Activated CD8-positive, alpha-beta memory T cell treated with anti-CD3 and anti-CD28 coated beads, Interleukin-2, amount 10 ng/mL, durations not matched to agents 7 days and 5 days (primary cell): ENCODE measurements at regions not wholly inside any gene's neighbourhood (a gene's known extent, or its start where the extent isn't known, plus 50 kb on each side); places are given as distances from the start of the nearest gene placed in this dataset.

Experiments used
- ATAC-seq: fragments of 150-1000 bp; cut with Tn5 transposase; one replicate; pipeline ENCODE4 v1.10.0; 2021; ENCODE audit warnings: moderate library complexity
- CTCF ChIA-PET: fragments of 350-600 bp; sonication (Branson Sonifier 250); formaldehyde crosslinking; loops from one replicate; lab custom pipeline; 2021; ENCODE audit warnings: antibody characterized with exemption; lab: Charles Lee
- DNase-seq: peaks from one replicate; pipeline ENCODE4 v3.0.0-alpha.2; 2020
- H3K27ac Mint-ChIP-seq: one replicate; pipeline ENCODE4 v1.8.0; 2021; ENCODE audit warnings: mild to moderate bottlenecking, mixed read lengths
- H3K27me3 Mint-ChIP-seq: one replicate; pipeline ENCODE4 v1.8.0; 2021; ENCODE audit warnings: mixed read lengths
- H3K36me3 Mint-ChIP-seq: one replicate; pipeline ENCODE4 v1.8.0; 2021; ENCODE audit warnings: mild to moderate bottlenecking, mixed read lengths
- H3K4me1 Mint-ChIP-seq: one replicate; pipeline ENCODE4 v1.8.0; 2021; ENCODE audit warnings: mixed read lengths
- H3K4me3 Mint-ChIP-seq: one replicate; pipeline ENCODE4 v1.8.0; 2021; ENCODE audit warnings: mild to moderate bottlenecking, moderate library complexity, mixed read lengths
- H3K9me3 Mint-ChIP-seq: one replicate; pipeline ENCODE4 v1.8.0; 2022; ENCODE audit warnings: low read depth, mixed read lengths

DNA sequence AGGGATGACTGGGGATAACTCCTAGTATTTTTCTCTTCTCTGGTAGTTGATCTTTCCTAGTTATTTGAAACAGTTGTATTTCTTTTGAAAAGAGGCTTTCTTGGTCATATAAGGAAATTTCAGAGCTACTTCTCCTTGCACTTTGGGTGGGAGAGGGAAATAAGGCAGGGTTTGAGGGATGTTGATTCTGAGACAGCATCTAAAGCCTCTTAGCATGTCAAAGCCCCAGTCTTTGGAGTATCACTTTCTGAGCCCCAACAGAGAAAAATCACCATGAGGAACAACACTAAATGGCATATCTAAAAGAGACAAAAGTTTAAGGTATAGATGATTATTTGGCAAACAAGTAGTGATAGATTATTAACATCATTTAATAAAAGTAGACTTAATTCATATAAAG is 688.1 kb downstream of the TRAM1L1 start:
- Mint-ChIP-seq H3K9me3 (no peaks in the 10 kb centered on the region), H3K27ac (no peak overlapping the region)
- ATAC-seq, result no peak

GRCh38 chr4:116395408-116395807 is 690.0 kb downstream of the TRAM1L1 start:
- H3K27ac Mint-ChIP-seq, result no peak overlapping the region
- H3K4me3 Mint-ChIP-seq, result no peak overlapping the region
- DNase-seq (no peak), ATAC-seq (no peak)
- H3K9me3 Mint-ChIP-seq, result no peaks in the 10 kb centered on the region
- no peaks in the 10 kb centered on the region for H3K27me3 Mint-ChIP-seq
- CTCF ChIA-PET, result no interaction called here
- H3K4me1 Mint-ChIP-seq, result no peaks in the 10 kb centered on the region
- no peaks in the 10 kb centered on the region for H3K36me3 Mint-ChIP-seq

More for the DNA sequence above, 688.1 kb downstream of the TRAM1L1 start:
- Mint-ChIP-seq H3K27me3 (no peaks in the 10 kb centered on the region), H3K4me1 (no peaks in the 10 kb centered on the region), H3K36me3 (no peaks in the 10 kb centered on the region), H3K4me3 (no peak overlapping the region)
- no peak for DNase-seq
- CTCF ChIA-PET, result no interaction called here

DNA sequence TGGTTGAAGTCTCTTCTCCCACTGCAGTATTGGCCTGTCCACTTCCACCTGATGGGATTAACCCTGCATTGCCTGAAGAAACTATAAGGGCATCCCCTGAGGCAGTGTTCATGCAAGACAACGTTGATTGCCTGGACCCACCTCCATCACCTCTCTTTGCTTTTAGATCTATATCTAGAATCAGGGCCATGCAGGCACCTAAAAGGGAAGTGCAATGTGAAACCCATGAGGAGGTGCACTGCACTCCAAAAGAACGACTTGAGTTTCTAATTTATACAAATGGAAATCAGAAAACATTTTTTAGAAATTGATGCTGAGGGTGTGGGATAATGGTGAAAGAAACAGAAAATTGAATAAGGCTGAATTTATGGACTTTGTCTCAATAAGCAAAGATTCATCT is 694.4 kb downstream of the TRAM1L1 start:
- Mint-ChIP-seq H3K4me3 (no peak overlapping the region), H3K9me3 (no peaks in the 10 kb centered on the region), H3K4me1 (no peaks in the 10 kb centered on the region), H3K27ac (no peak overlapping the region), H3K36me3 (no peaks in the 10 kb centered on the region), H3K27me3 (no peaks in the 10 kb centered on the region)
- CTCF ChIA-PET, result no interaction called here
- DNase-seq, result no peak
- no peak for ATAC-seq

DNA sequence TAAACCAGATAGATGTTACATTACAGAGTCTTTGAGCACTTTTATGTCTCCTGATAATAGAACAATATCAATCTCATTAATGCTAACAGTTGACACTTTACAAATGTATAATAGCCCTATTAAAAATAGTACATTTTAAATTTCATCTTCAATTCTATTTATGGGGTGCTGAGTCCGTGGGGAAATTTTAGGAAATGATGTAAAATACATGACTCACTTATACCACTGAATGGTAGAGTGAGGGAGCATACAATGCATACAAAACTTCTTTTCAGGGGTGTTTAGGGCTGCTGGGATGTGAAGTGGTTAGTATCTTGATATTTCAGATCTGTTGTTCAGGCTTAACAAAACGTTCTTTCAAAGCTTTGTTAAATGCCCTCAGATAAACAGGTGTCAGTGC is 696.2 kb downstream of the TRAM1L1 start:
- Mint-ChIP-seq H3K27ac (no peak overlapping the region), H3K4me3 (no peak overlapping the region), H3K27me3 (no peaks in the 10 kb centered on the region), H3K9me3 (no peaks in the 10 kb centered on the region), H3K36me3 (no peaks in the 10 kb centered on the region), H3K4me1 (no peaks in the 10 kb centered on the region)
- no peak for DNase-seq
- CTCF ChIA-PET, result no interaction called here
- ATAC-seq, result no peak

DNA sequence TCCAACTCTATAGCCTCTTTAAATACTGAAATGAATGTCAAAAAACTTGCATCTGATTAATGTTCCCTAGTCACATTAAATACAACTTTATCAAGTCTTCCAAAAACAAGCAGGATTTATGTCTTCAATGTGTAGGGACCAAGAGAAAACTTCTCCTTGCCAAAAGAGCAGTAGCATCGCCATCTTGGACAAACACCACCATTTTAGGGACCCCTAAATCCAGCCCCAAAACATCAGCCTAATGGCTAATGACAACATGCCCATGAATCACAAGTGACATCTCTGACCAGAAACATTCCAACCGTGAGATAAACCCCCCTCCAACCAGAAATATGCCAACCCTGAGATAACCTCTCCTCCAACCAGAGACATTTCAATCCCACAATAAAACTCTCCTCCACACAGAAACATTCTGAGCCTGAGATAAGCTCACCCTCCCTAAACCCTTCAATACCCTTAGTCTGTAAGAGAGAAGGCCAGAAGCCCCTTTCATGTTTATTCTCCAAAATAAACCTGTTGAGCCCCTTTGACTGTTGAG is 697.4 kb downstream of the TRAM1L1 start:
- Mint-ChIP-seq H3K9me3 (no peaks in the 10 kb centered on the region), H3K4me3 (no peak overlapping the region), H3K4me1 (no peaks in the 10 kb centered on the region), H3K36me3 (no peaks in the 10 kb centered on the region), H3K27ac (no peak overlapping the region), H3K27me3 (no peaks in the 10 kb centered on the region)
- no peak for DNase-seq
- ATAC-seq, result no peak
- CTCF ChIA-PET, result no interaction called here

DNA sequence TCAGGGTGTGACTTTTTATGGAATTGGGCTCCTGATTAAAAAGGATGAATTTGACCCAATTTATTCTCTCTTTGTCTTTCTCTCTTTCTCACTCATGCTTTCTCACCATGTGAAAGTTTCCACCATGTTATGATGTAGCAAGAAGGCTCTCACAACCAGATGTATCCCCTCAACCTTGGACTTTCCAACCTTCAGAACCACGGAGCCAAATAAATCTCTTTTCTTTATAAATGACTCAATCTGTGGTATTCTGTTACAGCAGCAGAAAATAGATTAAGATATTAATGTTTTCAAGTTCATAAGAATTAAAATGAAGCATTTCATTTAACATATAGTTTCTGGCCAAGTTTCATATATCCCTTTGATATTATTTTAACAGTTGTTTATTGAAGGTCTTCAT is 698.5 kb downstream of the TRAM1L1 start:
- ATAC-seq (no peak), DNase-seq (no peak)
- H3K36me3 Mint-ChIP-seq, result no peaks in the 10 kb centered on the region
- no peaks in the 10 kb centered on the region for H3K9me3 Mint-ChIP-seq
- CTCF ChIA-PET, result no interaction called here
- H3K4me1 Mint-ChIP-seq, result no peaks in the 10 kb centered on the region
- no peak overlapping the region for H3K4me3 Mint-ChIP-seq
- no peaks in the 10 kb centered on the region for H3K27me3 Mint-ChIP-seq
- no peak overlapping the region for H3K27ac Mint-ChIP-seq

DNA sequence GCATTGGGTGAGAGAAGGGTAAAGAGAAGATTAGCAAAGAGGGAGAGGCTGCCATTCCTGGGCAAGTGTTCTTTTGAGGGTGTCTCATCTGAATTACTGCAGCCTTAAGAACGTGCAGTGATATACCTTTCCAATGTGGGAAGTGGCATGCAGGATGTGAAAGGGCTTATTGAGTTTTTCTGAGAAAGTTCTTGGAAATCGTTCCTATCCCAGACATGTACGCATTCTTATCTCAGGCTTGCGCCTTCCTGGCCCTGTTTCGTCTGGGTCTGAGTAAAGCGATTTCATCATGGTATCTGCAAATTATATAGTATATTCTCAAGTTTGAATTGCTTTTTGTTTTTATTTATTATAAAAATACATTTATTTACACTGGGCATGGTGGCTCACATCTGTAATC is 699.8 kb downstream of the TRAM1L1 start:
- no peak overlapping the region for H3K4me3 Mint-ChIP-seq
- no peak overlapping the region for H3K27ac Mint-ChIP-seq
- ATAC-seq (no peak), DNase-seq (no peak)
- no peaks in the 10 kb centered on the region for H3K27me3 Mint-ChIP-seq
- CTCF ChIA-PET, result no interaction called here
- H3K4me1 Mint-ChIP-seq, result no peaks in the 10 kb centered on the region
- no peaks in the 10 kb centered on the region for H3K36me3 Mint-ChIP-seq
- no peaks in the 10 kb centered on the region for H3K9me3 Mint-ChIP-seq

GRCh38 chr4:116374815-116375214 is 710.6 kb downstream of the TRAM1L1 start:
- H3K4me3 Mint-ChIP-seq, result no peak overlapping the region
- H3K27me3 Mint-ChIP-seq, result no peaks in the 10 kb centered on the region
- H3K9me3 Mint-ChIP-seq, result peaks cover 3% of the 10 kb centered on the region
- no peak overlapping the region for H3K27ac Mint-ChIP-seq
- H3K4me1 Mint-ChIP-seq, result no peaks in the 10 kb centered on the region
- ATAC-seq, result no peak
- DNase-seq, result no peak
- CTCF ChIA-PET, result no interaction called here
- H3K36me3 Mint-ChIP-seq, result no peaks in the 10 kb centered on the region

- Mint-ChIP-seq H3K4me3 (no peak overlapping the region), H3K4me1 (no peaks in the 10 kb centered on the region), H3K36me3 (no peaks in the 10 kb centered on the region), H3K27me3 (no peaks in the 10 kb centered on the region), H3K27ac (no peak overlapping the region), H3K9me3 (no peaks in the 10 kb centered on the region)
- ATAC-seq (no peak), DNase-seq (no peak)
- CTCF ChIA-PET, result no interaction called here
Observed at GRCh38 chr4:116362583-116362982, 722.8 kb downstream of the TRAM1L1 start.

GRCh38 chr4:116361790-116362189 is 723.6 kb downstream of the TRAM1L1 start:
- no peak overlapping the region for H3K4me3 Mint-ChIP-seq
- no peaks in the 10 kb centered on the region for H3K4me1 Mint-ChIP-seq
- no peaks in the 10 kb centered on the region for H3K27me3 Mint-ChIP-seq
- DNase-seq (no peak), ATAC-seq (no peak)
- CTCF ChIA-PET, result no interaction called here
- H3K27ac Mint-ChIP-seq, result no peak overlapping the region
- H3K9me3 Mint-ChIP-seq, result no peaks in the 10 kb centered on the region
- no peaks in the 10 kb centered on the region for H3K36me3 Mint-ChIP-seq

DNA sequence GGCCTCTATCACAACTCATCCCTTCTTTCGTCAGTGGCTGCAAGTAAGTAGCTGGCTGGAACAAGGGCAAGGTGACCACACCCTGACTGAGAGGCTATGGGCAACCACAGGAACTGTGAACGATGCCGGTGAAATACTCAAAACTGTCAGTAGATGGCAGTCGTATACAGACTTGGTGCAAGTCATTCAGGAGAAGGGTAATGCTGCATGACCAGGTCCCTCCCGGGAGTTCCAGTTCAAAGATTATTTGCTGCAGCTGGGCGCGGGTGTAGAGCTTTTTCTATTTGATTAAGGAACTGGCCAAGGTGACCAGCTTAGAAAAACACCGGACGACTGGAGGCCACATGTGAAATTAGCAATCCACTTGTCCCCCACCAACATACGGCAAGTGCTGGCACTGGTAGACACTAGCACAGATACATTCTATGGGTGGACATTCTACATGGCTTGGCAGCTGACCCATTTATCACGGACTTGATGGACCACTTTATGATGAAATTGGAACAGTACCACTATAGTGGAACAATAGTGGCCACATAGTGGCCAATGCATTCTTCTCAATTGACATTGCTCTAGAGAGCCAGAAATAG is 726.6 kb downstream of the TRAM1L1 start:
- CTCF ChIA-PET, result no interaction called here
- Mint-ChIP-seq H3K9me3 (no peaks in the 10 kb centered on the region), H3K27ac (no peak overlapping the region), H3K4me1 (no peaks in the 10 kb centered on the region), H3K27me3 (no peaks in the 10 kb centered on the region), H3K4me3 (no peak overlapping the region), H3K36me3 (no peaks in the 10 kb centered on the region)
- ATAC-seq (peak; percentile 47), DNase-seq (peak; percentile 46)

DNA sequence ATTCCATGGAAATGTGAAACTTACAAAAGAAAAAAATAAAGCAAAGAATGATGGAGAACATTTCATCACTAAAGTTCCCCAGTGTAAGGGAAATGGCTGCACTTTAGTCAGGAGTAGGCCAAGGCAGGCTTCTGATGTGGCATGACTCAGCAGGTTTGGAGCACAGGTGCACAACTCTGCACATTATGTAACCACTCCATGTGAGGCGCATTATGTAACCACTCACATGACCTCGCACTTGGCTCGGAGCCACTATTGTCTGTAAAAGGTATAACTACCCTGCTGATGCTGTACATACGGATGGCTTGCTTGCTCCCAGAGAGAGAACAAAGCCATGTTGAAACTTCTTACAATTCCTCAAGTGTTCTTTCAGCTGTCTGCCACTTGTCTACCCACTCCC is 727.6 kb downstream of the TRAM1L1 start:
- ATAC-seq, result no peak
- no peak for DNase-seq
- H3K9me3 Mint-ChIP-seq, result no peaks in the 10 kb centered on the region
- no peaks in the 10 kb centered on the region for H3K27me3 Mint-ChIP-seq
- CTCF ChIA-PET, result no interaction called here
- no peaks in the 10 kb centered on the region for H3K36me3 Mint-ChIP-seq
- H3K4me1 Mint-ChIP-seq, result no peaks in the 10 kb centered on the region
- H3K27ac Mint-ChIP-seq, result no peak overlapping the region
- H3K4me3 Mint-ChIP-seq, result no peak overlapping the region

- no peaks in the 10 kb centered on the region for H3K27me3 Mint-ChIP-seq
- CTCF ChIA-PET, result no interaction called here
- H3K4me3 Mint-ChIP-seq, result no peak overlapping the region
- H3K9me3 Mint-ChIP-seq, result peaks cover 2% of the 10 kb centered on the region
- ATAC-seq (no peak), DNase-seq (no peak)
- no peak overlapping the region for H3K27ac Mint-ChIP-seq
- H3K36me3 Mint-ChIP-seq, result no peaks in the 10 kb centered on the region
- H3K4me1 Mint-ChIP-seq, result no peaks in the 10 kb centered on the region
Observed at GRCh38 chr4:116346750-116347149, 738.6 kb downstream of the TRAM1L1 start.

- Mint-ChIP-seq H3K36me3 (no peaks in the 10 kb centered on the region), H3K4me3 (no peak overlapping the region), H3K27me3 (no peaks in the 10 kb centered on the region), H3K9me3 (peaks cover 4% of the 10 kb centered on the region), H3K4me1 (no peaks in the 10 kb centered on the region), H3K27ac (no peak overlapping the region)
- CTCF ChIA-PET, result no interaction called here
- DNase-seq, result no peak
- ATAC-seq, result no peak
Observed at GRCh38 chr4:116343809-116344208, 741.6 kb downstream of the TRAM1L1 start.

DNA sequence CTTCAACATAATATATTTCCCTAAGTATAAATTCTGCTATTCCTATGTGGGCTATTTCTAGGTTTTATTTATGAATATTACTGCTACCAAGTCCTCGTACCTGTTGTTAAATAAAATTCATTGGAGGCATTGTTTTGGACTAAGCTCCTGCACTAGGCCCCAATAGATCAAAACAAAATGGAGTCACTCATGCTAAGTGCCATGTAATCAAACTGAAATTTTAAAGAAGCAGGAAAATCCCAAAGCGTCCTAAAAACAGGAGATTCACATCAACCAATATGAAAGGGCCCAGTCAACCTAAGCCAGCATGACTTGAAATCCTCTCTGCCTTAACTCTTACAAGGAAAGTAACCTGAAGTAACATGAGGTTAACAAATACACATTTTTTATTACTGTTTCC is 743.2 kb downstream of the TRAM1L1 start:
- Mint-ChIP-seq H3K27ac (no peak overlapping the region), H3K4me3 (no peak overlapping the region), H3K27me3 (no peaks in the 10 kb centered on the region), H3K4me1 (no peaks in the 10 kb centered on the region), H3K9me3 (peaks cover 4% of the 10 kb centered on the region), H3K36me3 (no peaks in the 10 kb centered on the region)
- DNase-seq (no peak), ATAC-seq (no peak)
- CTCF ChIA-PET, result no interaction called here
